ENCODE measurements at regions not wholly inside any gene's neighbourhood (a gene's known extent, or its start where the extent isn't known, plus 50 kb on each side); places are given as distances from the start of the nearest gene placed in this dataset.

- no peak for DNase-seq
Measured at GRCh38 chr7:12741951-12742575, 54.6 kb downstream of the ARL4A start.

GRCh38 chr7:12746211-12746610 is 58.8 kb downstream of the ARL4A start:
- DNase-seq: no peak

- no peak for DNase-seq
Measured at GRCh38 chr7:12747687-12748306, 60.4 kb downstream of the ARL4A start.

DNA sequence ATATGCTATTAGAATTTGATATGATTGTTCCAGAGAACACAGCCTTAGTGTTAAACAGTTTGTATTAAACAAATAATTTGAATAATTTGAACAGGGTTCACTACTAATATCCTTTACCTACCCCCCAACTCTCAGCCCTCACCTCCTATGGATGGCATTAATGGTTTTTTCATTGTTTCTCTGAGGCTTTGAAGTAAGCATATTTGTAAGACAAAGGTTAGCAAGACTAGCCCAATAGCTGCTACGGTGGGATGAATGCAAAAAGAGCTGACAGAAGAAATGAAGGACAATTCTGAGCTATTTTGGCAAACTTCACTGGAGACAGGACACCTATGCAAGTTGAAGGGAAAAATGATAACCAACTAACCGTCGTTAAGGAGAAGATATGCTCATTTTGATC is 61.6 kb downstream of the ARL4A start:
- DNase-seq: no peak

DNA sequence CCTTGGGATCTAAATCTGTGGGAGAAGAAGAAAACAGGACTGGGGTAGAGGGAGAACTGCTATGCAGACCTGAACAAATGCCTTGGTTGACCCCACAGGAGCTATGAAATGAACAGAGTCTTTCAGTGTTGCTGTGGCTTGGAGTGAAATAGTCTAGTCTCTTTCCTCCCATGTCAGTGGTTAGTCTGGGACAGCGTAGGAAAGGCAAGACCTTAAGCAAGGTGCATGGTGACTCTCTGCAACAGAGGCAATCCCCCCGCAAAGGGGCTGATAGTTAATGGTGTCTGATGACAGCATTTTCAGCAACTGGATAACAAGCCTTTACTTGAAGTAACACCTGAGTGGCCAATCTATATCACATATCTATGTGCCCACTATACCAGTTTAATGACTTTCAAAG is 62.3 kb downstream of the ARL4A start:
- DNase-seq: no peak

GRCh38 chr7:12751764-12752163 is 64.3 kb downstream of the ARL4A start:
- no peak for DNase-seq

DNA sequence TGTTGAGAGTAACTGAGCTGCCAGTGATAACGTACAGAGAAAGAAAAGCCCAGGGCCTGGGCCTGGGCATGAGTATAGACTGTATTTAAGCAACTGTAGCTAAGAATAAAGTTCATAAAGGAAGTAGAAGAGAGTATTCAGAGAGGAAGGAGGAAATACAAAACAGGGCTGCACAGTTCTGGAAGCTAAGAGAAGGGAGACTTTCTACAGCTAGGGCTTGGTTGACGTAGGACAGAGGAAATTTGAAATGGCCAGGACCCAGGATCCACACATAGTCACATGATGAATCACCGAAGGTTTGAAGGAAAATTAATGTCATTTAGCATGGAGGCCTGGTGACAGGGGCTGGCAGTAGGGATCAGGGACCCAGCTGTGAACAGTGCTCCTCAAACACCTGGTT is 66.7 kb downstream of the ARL4A start:
- DNase-seq: no peak

DNA sequence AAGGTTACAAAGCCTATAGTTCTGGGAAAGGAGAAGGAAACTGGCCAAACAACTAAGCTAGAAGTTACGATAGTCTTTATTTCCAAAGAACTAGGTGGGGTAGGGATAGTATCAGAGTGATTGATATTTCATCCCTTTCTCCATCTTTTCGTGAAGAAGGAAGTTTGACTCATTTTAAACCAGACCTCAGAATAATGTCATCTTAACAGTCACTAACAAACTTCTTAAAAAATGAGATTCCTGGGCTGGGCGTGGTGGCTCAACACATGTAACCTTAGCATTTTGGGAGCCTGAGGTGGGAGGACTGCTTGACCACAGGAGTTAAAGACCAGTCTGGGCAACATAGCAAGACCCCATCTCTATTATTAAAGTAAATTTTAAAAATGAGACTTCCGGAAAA is 69.4 kb downstream of the ARL4A start:
- no peak for DNase-seq

- no peak for DNase-seq
Measured at GRCh38 chr7:12757443-12757842, 70.0 kb downstream of the ARL4A start.

DNA sequence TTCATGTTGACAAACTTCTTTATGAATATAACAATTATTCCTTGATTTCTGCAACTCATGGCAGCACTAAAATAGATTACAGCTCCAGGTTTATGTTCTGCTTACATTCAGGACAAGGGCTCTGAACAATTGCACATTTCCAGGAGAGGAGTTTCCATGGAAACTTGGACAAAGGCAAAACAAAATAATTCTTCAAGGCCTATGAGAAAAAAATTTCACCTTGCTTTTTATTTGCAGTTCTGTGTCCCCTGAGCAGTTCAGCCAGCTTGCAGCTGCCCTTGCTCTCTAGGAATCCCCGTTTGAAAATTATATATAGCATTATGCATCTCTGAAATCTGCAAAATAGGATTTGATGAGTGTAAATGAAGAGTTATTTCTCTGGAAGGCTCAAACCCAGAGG is 71.7 kb downstream of the ARL4A start:
- no peak for DNase-seq

DNA sequence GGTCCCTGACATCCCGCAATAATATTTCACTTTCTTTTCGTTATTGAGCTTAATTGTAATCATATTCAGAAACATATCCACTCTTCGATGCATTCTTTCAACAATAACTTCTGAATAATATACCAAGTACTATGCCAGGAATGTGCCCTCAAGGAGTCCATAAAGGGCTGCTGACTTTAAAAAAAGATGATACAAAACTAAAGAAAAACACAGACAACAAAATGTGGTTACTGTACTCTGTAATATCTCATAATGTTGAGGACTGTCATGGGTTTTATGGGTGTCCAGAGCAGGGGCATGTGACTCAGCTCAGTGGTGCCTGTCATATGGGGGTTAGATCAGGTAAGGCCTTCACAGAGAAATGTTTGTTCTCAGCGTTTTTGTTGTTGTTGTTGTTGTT is 73.7 kb downstream of the ARL4A start:
- no peak for DNase-seq

GRCh38 chr7:12761691-12762090 is 74.3 kb downstream of the ARL4A start:
- DNase-seq: no peak

GRCh38 chr7:12764458-12764891 is 77.0 kb downstream of the ARL4A start:
- no peak for DNase-seq

DNA sequence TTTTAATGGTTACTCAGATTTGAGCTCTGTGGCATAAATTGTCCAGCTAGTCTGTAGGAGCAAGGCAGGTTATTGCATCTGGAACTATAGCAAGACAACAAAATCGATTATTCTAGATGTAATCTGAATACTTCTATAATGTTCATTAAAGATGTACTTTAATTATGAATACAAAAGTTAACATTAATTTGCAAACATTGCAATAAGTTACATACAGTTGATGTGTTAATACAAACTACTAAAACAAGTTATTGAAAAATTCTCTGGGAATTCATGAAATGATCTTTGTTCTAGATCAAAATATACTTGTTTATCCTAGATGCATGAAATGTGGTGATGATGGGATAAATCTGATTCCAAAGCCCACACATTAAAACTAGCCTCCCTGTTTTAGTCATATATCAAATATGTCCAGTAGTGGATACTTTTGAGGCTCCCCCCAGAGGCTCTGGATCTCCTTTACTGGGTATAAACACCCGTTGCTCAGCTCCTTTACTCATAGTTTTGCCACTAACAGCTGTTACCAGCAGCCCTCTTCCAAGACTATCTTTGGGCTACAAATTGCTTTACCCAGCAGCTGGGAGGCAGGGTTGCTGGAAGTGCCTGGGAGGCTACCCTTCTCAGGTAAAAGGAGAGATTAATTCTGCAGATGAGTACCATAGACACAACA is 78.1 kb downstream of the ARL4A start:
- DNase-seq: no peak

DNA sequence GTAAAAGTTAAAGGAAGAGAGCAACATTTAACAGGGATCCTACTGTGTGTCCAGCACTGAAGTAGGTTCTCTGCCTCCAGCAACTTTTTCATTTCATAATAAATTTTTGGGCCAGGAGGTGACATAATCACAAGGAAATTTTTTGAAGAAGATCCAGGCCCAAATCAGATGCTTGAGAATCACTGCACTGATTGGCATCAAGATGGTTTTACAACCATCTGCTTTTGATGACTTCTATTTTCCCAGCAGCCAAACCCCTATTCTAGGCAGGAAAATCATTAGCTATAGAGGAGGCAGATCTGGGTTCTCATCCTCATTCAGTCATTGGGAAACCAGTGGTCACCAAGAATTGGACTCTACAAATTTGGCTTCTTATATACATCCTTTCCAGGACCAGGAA is 79.0 kb downstream of the ARL4A start:
- no peak for DNase-seq

- DNase-seq: no peak
Measured at GRCh38 chr7:12768948-12769347, 81.5 kb downstream of the ARL4A start.

- no peak for DNase-seq
Measured at GRCh38 chr7:12769444-12769843, 82.0 kb downstream of the ARL4A start.

DNA sequence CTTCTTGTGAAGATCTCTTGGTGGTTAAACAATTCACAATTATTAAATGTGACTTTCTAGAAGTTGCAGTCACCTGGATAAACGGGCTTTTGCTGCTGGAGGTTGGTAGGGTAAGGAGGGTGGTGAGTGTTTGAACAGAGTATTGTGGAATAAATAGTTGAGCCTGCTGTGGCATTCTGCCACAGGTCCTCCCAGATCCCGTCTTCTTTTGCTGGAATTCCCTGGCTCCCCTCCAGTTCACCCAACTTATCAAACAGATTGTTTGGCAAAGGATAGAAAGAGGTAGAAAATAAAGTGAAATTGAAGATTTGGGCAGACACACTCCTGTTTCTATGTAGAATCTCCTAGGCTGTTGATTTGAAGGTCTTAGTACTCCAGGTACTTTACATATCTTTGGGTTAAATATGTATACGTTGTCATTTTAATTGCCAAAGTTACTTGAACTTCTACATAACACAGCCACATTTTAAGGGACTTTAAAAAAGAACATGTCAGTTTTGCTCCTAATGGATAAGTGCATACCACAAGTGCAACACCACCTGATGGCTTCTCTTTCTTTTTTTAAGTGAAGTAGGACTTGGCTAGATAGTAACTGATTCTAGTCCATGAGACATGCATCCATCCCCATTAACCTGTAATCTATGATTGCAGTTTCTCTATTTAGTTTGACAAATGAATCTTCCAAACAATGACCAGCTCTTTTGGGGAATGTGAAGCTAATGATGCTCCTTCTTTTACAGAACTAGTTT is 83.0 kb downstream of the ARL4A start:
- no peak for DNase-seq

DNA sequence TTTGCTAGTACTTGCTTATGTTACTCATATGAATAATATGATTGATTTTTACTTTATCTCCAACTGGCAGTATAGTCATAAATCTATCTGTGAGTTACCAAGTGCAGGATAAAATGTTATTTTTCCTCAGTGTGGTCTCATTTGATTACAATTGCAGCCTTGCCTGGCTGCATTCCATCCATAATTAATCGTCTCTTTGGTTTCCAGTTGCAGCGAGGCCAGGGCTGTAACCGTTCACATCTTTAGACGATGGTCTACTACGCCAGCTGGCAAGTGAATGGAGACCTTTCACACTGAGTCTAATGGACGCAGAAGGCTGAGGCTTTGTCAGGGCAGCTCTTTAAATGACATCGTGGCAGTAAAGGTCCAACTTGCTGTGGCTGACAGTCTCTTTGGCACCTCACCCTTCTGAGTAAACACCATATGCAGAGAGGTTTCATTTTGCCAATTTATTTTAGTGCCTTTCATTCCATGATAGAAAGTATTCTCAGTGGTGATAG is 84.0 kb downstream of the ARL4A start:
- peak; percentile 68 for DNase-seq

DNA sequence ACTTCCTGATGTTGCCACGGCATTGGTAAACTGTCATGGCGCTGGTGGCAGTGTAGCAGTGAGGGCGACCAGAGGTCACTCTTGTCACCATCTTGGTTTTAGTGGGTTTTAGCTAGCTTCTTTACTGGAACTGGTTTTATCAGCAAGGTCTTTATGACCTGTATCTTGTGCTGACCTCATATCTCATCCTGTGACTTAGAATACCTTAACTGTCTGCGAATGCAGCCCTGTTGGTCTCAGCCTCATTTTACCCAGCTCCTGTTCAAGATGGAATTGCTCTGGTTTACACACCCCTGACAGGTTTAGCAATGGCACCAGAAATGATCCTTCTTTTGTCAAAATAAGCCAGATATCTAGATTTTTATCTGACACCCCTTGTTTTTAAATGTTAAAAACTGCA is 85.3 kb downstream of the ARL4A start:
- no peak for DNase-seq

DNA sequence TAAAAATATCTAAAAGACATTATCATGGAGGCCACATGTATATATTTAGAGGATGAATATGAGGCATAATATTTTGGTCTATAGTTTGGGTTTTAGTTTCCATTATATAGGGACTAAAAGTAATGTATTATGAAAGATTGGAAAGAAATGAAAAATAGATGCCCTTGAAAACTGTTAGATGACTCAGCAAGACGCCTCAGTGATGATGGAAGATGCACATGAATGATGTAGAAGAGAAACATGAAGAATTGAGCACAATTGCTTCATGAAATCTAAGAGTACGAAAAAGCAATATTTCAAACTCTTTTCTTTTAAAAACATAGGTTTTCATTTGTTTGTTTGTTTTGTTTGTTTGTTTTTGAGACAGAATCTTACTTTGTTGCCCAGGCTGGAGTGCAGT is 89.8 kb downstream of the ARL4A start:
- DNase-seq: no peak

DNA sequence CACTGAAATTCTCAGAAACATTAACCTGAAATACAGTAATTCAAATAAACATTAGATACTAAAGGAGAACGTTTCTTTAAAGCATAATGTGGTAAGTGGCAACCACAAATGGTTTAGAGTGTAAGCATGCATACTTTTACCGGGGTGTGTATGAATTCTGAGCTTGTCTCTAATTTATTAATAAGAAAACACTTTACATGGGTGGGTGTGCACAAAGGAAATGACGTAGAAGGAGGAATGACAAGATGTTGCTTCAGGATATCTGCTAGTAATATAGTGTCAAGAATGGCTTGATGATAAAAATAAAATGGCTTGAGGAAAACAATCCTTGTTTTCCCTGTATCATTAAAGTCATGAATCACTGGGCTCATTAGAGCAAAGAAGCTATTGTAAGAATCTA is 92.5 kb downstream of the ARL4A start:
- no peak for DNase-seq

DNA sequence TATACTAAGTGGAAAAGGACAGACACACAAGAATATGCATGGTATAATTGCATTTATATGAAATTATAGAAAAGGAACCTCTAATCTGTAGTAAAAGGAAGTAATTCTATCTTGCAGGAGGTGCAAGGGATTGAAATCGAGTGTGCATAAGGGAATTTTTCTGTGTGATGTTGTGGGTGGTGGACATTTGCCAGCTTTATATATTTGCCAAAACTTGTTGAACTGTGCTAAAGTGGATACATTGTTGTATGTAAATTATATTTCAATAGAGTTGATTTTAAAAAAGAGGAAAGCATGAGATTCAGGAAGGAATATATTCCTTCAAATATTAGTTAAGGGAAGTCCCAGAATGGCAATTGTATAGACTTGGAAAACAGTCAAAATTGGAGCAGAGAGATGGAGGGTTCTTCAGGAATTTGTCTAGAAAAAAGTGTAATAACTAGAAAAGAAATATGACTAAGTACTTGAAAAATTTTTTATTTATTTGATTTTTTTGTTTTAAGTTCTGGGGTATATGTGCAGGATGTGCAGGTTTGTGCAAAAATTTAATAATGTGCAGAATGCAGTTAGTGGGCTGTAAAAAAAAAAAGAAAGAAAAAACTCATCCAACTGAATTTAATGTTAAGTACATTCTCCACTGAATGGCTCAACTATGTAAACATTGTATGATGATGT is 96.1 kb downstream of the ARL4A start:
- no peak for DNase-seq

All from right forelimb (tissue), 1 donor.